ENCODE measurements at regions not wholly inside any gene's neighbourhood (a gene's known extent, or its start where the extent isn't known, plus 50 kb on each side); places are given as distances from the start of the nearest gene placed in this dataset.
"Not testable (repeated sequence)": the region's sequence is repeated elsewhere in the genome, so short reads cannot be mapped to it uniquely, and the experiment has no call there.

- no peak for DNase-seq
These were observed 833.9 kb downstream of the FSTL5 start for GRCh38 chr4:161329852-161330251.

DNA sequence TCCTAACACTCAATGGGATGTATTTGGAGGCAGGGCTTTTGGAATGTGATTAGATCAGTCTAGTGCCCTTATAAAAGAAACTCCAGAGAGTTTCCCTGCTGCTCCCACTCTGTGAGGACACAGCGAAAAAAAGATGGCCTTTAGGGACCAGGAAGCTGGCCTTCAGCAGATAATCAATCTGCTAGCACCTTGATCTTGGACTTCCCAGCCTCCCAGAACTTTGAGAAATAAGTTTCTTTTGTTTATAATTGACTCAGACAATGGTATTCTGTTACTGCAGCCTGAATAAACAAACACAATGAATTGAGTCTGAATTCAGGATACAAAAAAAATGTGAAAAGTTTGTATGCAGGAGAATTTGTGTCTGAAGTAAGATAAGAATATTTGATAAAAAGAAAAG is 842.1 kb downstream of the FSTL5 start:
- no peak for DNase-seq

- peak in 1 of 14 donors; percentile 38 for DNase-seq
These were observed 843.4 kb downstream of the FSTL5 start for GRCh38 chr4:161320377-161320776.

- no peak for DNase-seq
These were observed 846.8 kb downstream of the FSTL5 start for GRCh38 chr4:161317000-161317399.

DNA sequence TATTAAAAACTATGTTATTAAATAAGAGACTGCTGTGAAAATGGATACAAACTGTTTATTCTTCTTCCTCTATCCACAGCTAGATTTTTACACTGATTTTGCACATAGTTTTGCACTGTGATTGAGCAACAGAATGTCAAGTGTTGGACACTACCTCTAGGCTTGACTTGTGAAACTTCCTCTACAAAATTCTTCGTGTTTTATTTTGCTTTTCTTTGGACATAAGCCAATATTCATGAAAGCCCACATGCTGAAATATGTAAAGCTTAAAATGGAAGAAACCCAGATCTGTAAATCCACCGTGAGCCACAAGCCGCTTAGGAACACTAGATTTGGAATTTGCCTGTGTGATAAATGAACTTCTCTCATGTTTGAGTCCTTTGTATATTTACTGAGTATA is 849.4 kb downstream of the FSTL5 start:
- DNase-seq: no peak

- DNase-seq: no peak
These were observed 860.2 kb downstream of the FSTL5 start for GRCh38 chr4:161303551-161303950.

GRCh38 chr4:161291222-161291621 is 872.6 kb downstream of the FSTL5 start:
- no peak for DNase-seq

DNA sequence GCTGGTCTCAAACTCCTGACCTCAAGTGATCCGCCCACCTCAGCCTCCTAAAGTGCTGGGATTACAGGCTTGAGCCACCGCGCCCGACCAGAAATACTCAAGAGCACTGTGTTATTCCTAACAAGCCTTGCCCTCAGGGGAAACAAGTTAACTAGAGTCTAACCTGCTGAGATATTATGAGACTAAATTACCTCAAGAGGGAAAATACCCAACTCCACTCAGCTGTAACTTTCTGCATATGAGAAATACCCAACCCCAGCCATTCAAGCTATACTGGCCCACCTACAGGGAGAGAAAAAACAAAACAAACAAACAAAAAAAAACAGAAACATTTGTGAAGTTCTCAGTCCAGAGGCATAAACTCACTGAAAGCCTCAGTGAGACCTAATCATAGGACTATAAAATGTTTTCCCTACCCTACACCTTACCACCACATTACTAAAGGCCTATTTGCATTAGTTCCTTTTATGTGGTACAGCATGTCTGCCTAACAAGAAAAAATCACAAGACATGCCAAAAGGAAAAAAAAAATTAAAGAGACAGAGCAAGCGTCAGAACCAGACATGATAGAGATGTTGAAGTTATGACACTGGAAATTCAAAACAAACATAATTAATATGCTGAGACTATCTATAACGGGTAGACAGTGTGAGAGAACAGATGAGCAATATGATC is 876.0 kb downstream of the FSTL5 start:
- no peak for DNase-seq

GRCh38 chr4:161285461-161285860 is 878.3 kb downstream of the FSTL5 start:
- no peak for DNase-seq

GRCh38 chr4:161280929-161281328 is 882.9 kb downstream of the FSTL5 start:
- no peak for DNase-seq

DNA sequence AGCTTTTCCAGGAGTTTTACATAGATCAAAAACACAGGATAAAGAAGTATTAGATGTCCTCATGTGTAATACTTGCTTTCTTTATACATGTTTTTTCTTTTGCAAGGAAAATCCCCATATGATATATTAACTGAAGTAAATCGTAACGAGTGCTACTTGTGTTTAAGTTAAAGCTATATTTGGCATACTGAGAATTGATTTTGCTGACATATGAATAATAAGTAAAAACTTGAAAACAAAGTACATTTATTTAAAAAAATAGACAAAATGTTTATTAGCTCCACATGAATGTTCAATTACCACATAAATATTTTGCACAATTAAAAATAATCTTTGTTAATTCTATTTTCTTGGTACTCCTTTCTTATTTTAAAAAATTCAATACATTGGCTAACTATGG is 884.7 kb downstream of the FSTL5 start:
- DNase-seq: no peak

DNA sequence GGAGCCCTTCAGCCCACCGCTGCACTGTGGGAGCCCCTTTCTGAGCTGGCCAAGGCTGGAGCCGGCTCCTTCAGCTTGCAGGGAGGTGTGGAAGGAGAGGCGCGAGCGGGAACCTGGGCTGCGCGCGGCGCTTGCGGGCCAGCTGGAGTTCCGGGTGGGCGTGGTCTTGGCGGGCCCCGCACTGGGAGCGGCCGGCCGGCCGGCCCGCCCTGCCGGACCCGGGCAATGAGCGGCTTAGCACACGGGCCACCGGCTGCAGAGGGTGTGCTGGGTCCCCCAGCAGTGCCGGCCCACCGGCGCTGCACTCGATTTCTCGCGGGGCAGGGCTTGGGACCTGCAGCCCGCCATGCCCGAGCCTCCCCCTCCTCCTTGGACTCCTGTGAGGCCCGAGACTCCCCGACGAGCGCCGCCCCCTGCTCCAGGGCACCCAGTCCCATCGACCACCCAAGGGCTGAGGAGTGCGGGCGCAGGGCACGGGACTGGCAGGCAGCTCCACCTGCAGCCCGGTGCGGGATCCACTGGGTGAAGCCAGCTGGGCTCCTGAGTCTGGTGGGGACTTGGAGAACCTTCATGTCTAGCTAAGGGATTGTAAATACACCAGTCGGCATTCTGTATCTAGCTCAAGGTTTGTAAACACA is 886.5 kb downstream of the FSTL5 start:
- not testable (repeated sequence) for DNase-seq

DNA sequence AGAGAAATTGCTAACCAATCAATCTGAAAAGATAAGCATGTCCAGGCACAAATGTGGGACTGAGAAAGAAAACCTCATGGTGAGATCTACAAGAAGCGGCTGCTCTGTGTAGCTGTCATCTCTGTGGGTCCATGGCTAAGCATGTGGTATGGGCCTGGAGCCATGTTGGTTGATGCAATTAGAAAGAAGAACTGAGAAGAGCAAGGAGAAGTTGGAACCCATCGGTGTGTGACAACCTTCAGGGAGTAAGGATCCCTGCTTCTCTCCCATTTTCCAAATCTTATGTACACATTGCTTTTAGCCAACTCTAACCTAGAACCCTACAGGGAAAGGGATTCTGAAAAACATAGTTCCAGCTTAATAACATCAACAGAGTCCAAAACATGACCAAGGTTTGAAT is 890.2 kb downstream of the FSTL5 start:
- no peak for DNase-seq

DNA sequence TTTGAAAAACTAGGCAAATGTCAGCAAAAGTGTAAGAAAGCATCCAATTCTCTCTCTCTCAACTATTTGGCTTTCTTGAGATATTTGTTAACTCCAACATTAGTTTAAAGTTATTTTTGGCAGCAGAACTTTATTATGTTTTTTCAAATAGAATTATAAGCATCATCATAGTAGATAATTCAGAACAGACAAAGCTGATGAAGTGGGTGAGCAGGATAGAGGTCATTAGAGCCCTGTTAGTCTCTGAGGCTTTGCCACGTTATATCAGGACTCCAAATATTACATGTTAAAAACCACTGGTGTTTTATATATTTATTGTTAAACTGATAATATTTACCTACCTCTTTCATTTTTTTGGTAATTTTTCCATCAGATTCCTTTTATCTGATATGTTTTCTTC is 903.0 kb downstream of the FSTL5 start:
- DNase-seq: no peak

DNA sequence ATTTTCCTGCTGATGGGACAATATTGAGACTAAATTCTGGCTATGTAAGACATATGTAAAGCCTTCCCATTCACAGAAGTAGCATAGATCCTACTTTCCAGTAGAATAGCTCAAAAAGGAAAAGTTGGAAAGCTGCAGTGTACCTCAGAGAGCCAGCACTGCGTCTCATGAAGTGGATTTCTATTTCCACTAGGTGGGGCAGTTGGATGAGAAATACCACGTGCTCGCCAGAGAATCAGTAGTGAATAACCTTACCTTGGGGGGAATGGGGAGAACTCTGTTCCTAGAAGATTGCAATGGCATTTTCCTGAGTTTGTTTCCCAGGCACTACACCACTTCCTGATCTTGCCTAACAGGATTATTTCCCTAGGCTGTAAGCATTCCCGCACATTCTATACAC is 907.1 kb downstream of the FSTL5 start:
- DNase-seq: no peak

DNA sequence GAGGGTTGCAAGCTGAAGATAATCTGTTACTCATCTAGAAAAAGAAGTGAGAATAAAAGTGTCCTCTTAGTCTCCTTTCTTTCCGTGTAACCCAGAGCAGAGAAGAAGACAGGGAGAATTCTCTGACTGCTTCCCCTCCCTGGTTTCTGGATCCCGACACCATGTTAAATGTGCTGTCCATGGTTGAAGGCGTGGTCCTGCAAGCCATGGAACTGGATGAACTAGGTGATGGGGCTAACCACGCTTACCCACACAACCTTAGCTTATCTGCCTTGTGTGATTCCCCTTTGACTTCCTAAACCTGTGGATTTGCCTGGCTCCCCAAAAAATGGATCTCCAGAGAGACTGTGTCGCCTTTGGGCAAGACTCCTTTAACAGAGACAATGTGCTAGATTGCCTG is 907.6 kb downstream of the FSTL5 start:
- no peak for DNase-seq

GRCh38 chr4:161254375-161254774 is 909.4 kb downstream of the FSTL5 start:
- DNase-seq: no peak

DNA sequence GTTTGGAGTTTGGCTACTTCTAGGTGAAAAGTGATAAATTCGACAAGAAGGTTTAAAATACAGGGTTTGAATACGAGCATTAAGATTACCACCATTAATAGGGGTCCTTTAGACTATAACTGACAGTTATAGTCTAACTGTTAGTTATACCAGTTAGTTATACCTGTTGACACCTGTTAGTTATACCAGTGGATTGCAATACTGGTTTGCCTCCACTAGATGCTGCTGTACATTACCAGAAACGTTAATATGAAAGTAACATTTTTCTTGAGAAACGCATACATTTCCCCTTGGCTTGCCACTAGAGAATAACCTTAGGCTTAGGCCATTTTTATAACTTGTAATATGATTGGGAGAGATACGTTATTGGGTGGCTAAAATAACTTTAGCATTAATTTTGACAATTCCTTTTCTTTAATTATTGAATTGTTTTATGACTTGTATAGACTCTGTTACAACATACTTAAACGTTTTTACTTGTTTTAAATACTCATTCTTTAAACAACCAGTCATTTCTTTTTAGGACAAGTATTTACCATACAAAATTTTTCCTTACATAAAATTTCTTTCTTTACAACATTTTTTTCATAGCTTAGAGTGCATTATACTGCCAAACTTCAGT is 911.2 kb downstream of the FSTL5 start:
- no peak for DNase-seq

DNA sequence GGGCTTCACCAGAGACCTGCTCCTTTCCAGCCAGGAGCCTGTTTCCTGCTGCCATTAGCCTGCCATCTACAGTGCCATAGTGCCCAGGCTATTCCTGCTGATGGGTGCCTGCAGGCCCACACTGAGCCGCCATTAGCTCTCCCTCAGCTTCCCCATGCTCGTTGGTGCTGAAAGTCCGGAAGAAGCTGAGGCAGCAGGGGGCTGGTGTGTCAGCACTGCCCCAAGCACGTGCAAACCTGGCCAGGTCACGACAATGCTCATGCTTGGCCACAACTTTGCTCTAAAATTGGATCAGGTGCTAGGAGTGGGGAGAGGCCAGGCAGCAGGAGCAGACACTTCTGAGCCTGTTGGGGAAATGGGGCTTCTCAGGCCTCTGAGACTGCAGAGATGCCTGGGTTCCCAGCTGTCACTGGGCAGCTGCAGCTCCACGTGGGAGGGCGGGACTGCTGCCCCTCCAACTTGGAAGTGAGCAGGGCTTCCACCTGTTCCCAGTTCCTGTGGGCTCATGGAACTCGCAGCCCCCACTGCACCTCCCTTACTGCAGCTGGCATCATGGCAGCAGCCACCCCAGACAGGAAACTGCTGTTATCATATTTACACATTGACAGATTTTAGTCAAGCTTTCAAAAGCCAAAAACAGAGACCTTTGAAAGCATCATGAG is 913.9 kb downstream of the FSTL5 start:
- no peak for DNase-seq

GRCh38 chr4:161248880-161249279 is 914.9 kb downstream of the FSTL5 start:
- no peak for DNase-seq

GRCh38 chr4:161247831-161248230 is 916.0 kb downstream of the FSTL5 start:
- no peak for DNase-seq

GRCh38 chr4:161238033-161238432 is 925.8 kb downstream of the FSTL5 start:
- DNase-seq: no peak

DNA sequence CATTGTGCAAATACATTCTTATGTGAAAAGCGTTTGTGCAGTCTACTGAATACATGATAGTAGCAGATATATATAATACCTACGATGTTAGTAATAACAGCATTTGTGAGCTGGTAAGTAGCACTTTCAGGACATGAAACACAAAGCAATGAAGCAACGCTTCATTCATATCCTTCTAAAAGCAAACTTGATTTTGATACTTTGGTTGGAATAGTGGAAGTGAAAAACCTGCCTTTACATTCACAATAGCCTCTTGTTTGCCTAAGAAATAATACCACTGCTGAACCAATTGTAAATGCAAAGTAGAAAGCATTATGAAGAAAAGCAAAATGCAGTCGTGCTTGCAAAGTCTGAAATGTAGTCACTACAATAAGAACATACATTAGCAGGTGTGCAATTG is 926.3 kb downstream of the FSTL5 start:
- no peak for DNase-seq

DNA sequence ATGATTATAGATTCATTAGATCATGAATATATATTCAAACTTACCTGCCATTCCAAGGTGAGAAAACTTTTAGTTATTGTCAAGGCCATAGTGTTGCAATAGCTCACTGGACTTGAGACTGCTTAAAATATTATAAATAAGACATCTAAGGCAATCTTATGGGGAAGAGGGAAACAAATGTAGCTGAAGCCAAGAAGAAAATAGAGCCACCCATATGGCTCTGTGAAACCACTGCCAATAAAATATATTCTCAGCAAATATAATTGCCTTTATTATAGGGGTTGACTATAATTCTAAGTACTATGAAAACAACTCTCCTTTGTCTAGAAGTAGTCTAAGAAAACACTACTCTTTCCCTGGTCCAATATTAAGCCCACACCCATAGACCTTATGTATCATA is 938.5 kb downstream of the FSTL5 start:
- DNase-seq: no peak

Measured in C1 segment of cervical spinal cord (tissue), 14 donors.